K562 (cell line): ENCODE measurements at regions not wholly inside any gene's neighbourhood (a gene's known extent, or its start where the extent isn't known, plus 50 kb on each side); places are given as distances from the start of the nearest gene placed in this dataset.

Experiments used
- ATAC-seq: fragments of 200-7000 bp; cut with Tn5 transposase; 3 replicates; pipeline ENCODE4 v1.9.1; 2020; ENCODE audit warnings: moderate library complexity
- BruUV-seq: library from RNA; stranded (reverse); fragments of 400-500 nt; replicated peaks from 2 replicates; lab custom pipeline; 2021; lab: Mats Ljungman, UMichigan
- CTCF ChIA-PET: fragments of 300-600 bp; formaldehyde crosslinking; extraction: SDS; loops from one replicate; lab custom pipeline; 2021; ENCODE audit warnings: low intra/inter-chr PET ratio; lab: Yijun Ruan, JAX
- POLR2A ChIA-PET: fragments of 300-600, 350-650 bp; sonication (Branson Sonifier 250); formaldehyde crosslinking; extraction: SDS; loops from one replicate; lab custom pipeline; 2021; ENCODE audit warnings: antibody characterized with exemption, inconsistent platforms; lab: Yijun Ruan, JAX
- DNase-seq, 4 experiments: peaks; one replicate each; pipeline versions ENCODE4 v3.0.0 to v3.0.0-alpha.2; 2011 to 2018; ENCODE audit warnings: low spot score in 3 of 4, mixed read lengths in 3 of 4; ENCODE audit errors: extremely low read depth in 1 of 4
- FAIRE-seq: peaks from 2 replicates; lab custom pipeline; 2011; peaks lifted over from hg19 to GRCh38; lab: Jason Lieb, UNC
- H2AFZ ChIP-seq: 2 replicates; pipeline ENCODE4 v1.6.0; 2011; ENCODE audit warnings: low read depth, low read length, control low read depth, inconsistent platforms
- H3K27ac ChIP-seq: fragments of 200-600 bp; 3 replicates; pipeline ENCODE4 v1.8.0; 2011; ENCODE audit warnings: low read depth, mild to moderate bottlenecking, control low read depth, inconsistent platforms, low read length, moderate library complexity, mixed read lengths; ENCODE audit errors: extremely low read depth
- H3K27me3 ChIP-seq, 2 experiments: fragments of 300-600 bp in 1 of 2; 2 replicates in 1 of 2; 3 replicates in 1 of 2; pipeline versions ENCODE4 v1.6.0 to v1.8.0; 2011; ENCODE audit warnings: inconsistent platforms in 2 of 2, low read length in 2 of 2, mild to moderate bottlenecking in 1 of 2, mixed read lengths in 1 of 2, moderate library complexity in 1 of 2; ENCODE audit not compliant: control insufficient read depth in 2 of 2, insufficient read depth in 2 of 2
- H3K36me3 ChIP-seq: fragments of 300-600 bp; 3 replicates; pipeline ENCODE4 v1.8.0; 2011; ENCODE audit warnings: mild to moderate bottlenecking, low read length, inconsistent platforms; ENCODE audit not compliant: control insufficient read depth, insufficient read depth
- H3K4me1 ChIP-seq, 2 experiments: fragments of 200-600 bp in 1 of 2; replicated peaks in 1 of 2; 2 replicates in 1 of 2; 3 replicates in 1 of 2; pipeline versions ENCODE4 v1.5.1 to v1.8.0; 2011; ENCODE audit warnings: inconsistent platforms in 2 of 2, low read length in 2 of 2, mild to moderate bottlenecking in 1 of 2, mixed read lengths in 1 of 2, moderate library complexity in 1 of 2; ENCODE audit not compliant: control insufficient read depth in 2 of 2, insufficient read depth in 2 of 2
- H3K4me2 ChIP-seq: 2 replicates; pipeline ENCODE4 v1.6.1; 2011; ENCODE audit warnings: low read length, control low read depth, inconsistent platforms, mixed read lengths; ENCODE audit not compliant: insufficient read depth
- H3K4me3 ChIP-seq: fragments of 200-600 bp; sonication (generic), shearing (Covaris generic); 2 replicates; pipeline ENCODE4 v1.5.1; 2016; ENCODE audit warnings: control low read depth, inconsistent platforms
- H3K79me2 ChIP-seq: fragments of 200-600 bp; 3 replicates; pipeline ENCODE4 v1.8.0; 2011; ENCODE audit warnings: low read length, inconsistent platforms; ENCODE audit not compliant: control insufficient read depth, insufficient read depth
- H3K9ac ChIP-seq, 2 experiments: 2 replicates each; pipeline versions ENCODE4 v1.6.0 to v1.6.1; 2011; ENCODE audit warnings: low read depth in 2 of 2, low read length in 2 of 2, control low read depth in 1 of 2, inconsistent platforms in 1 of 2, mild to moderate bottlenecking in 1 of 2, mixed read lengths in 1 of 2; ENCODE audit not compliant: insufficient read depth in 1 of 2
- H3K9me1 ChIP-seq: one replicate; pipeline ENCODE4 v1.6.0; 2011; ENCODE audit warnings: inconsistent platforms, mild to moderate bottlenecking, low read length, moderate library complexity; ENCODE audit not compliant: control insufficient read depth, insufficient read depth
- H3K9me3 ChIP-seq: replicated peaks from 2 replicates; pipeline ENCODE4 v1.5.1; 2011; ENCODE audit warnings: low read depth, low read length, inconsistent platforms; ENCODE audit not compliant: control insufficient read depth, insufficient read depth
- H4K20me1 ChIP-seq: replicated peaks from 2 replicates; pipeline ENCODE4 v1.6.1; 2011; ENCODE audit warnings: low read length, inconsistent platforms, mixed read lengths; ENCODE audit not compliant: control insufficient read depth, insufficient read depth
- DDX20 ChIP-seq: fragments of 450-650 bp; IDR thresholded peaks from 2 replicates; pipeline ENCODE4 v1.6.1; 2016; ENCODE audit warnings: missing genetic modification characterization, low read depth, mild to moderate bottlenecking, missing compliant biosample characterization, moderate library complexity
- FOXK1 ChIP-seq: sonication (generic); formaldehyde crosslinking; IDR thresholded peaks from 2 replicates; pipeline ENCODE4 v1.8.0; 2022; ENCODE audit warnings: missing genetic modification reagents, mild to moderate bottlenecking, borderline replicate concordance
- HDAC1 ChIP-seq, 2 experiments: fragments of 450-650 bp; IDR thresholded peaks; 2 replicates each; pipeline ENCODE4 v1.6.1; 2016 to 2017; ENCODE audit warnings: inconsistent platforms in 1 of 2, mild to moderate bottlenecking in 1 of 2, moderate library complexity in 1 of 2
- HMG20A ChIP-seq: fragments of 450-650 bp; formaldehyde crosslinking; conservative IDR thresholded peaks from 2 replicates; pipeline ENCODE4 v1.4.0; 2020; ENCODE audit warnings: mild to moderate bottlenecking, mixed read lengths
- RBM15 ChIP-seq: fragments of 200-400 bp; formaldehyde crosslinking; IDR thresholded peaks from 2 replicates; pipeline ENCODE4 v1.6.1; 2018; ENCODE audit warnings: mild to moderate bottlenecking, low read length, moderate library complexity; ENCODE audit not compliant: insufficient read depth
- WGBS: fragments of 100-300 bp; shearing (Covaris generic); methylation state at CpG from one replicate; pipeline ENCODE4 v1.1.6; 2016; ENCODE audit warnings: low coverage, mixed read lengths; ENCODE audit not compliant: insufficient coverage; ENCODE audit errors: missing lambda C conversion rate; 5-methylcytosine and 5-hydroxymethylcytosine counted together
- in situ Hi-C: fragments of 300-500 bp; cut with MboI; formaldehyde crosslinking; loops from 4 replicates; pipeline ENCODE4 v1.15.0; 2018; ENCODE audit warnings: inconsistent platforms, mixed read lengths
- intact Hi-C: fragments of 100-400 bp; cut with micrococcal nuclease; formaldehyde crosslinking; loops from 2 replicates; pipeline ENCODE4 v1.14.2; 2022
- TF ChIP-seq, protein P1 (sequence below): sonication (generic); formaldehyde crosslinking; IDR thresholded peaks from 2 replicates; pipeline ENCODE4 v1.8.0; 2022; ENCODE audit warnings: mild to moderate bottlenecking, missing genetic modification reagents

GRCh38 chr5:88553986-88554385, 285.3 kb upstream of the TMEM161B start (continued):
- TF ChIP-seq DDX20 (tag), result no peak
- no peak for TF ChIP-seq HMG20A (CRISPR knock-in tag)

- Histone ChIP-seq H2AFZ (no peak overlapping the region), H3K27me3 (no peaks in the 10 kb centered on the region), H3K9me1 (no peaks in the 10 kb centered on the region), H3K27ac (no peak overlapping the region), H3K9me3 (no peaks in the 10 kb centered on the region), H3K4me3 (no peak overlapping the region), H3K36me3 (no peaks in the 10 kb centered on the region), H3K4me1 (no peaks in the 10 kb centered on the region), H3K79me2 (no peaks in the 10 kb centered on the region), H3K9ac (no peak overlapping the region), H3K4me2 (no peak overlapping the region), H4K20me1 (no peaks in the 10 kb centered on the region)
- 0% methylated on average over 5 of the region's 5 CpGs for WGBS
- ChIA-PET CTCF (no interaction called here), POLR2A (interaction anchor here (1.4 kb wide), 1 partner anchor 11 kb away, joined by 4 read pairs; no protein-coding TSS in a partner anchor)
- FAIRE-seq (no peak), DNase-seq (no peak), ATAC-seq (no peak)
- in situ Hi-C loops, result no loop called here
- no TSS peak for BruUV-seq
- intact Hi-C loops, result no loop called here
- TF ChIP-seq RBM15 (no peak), HDAC1 (IDR thresholded peaks at IDR 0.05) (no peak), FOXK1 (CRISPR knock-in tag) (no peak)
- TF ChIP-seq, protein P1, sequence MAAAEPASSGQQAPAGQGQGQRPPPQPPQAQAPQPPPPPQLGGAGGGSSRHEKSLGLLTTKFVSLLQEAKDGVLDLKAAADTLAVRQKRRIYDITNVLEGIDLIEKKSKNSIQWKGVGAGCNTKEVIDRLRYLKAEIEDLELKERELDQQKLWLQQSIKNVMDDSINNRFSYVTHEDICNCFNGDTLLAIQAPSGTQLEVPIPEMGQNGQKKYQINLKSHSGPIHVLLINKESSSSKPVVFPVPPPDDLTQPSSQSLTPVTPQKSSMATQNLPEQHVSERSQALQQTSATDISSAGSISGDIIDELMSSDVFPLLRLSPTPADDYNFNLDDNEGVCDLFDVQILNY (CRISPR knock-in tag), result no peak
Measured at GRCh38 chr5:88553136-88553875, 284.7 kb upstream of the TMEM161B start.
